ENCODE measurements at regions not wholly inside any gene's neighbourhood (a gene's known extent, or its start where the extent isn't known, plus 50 kb on each side); places are given as distances from the start of the nearest gene placed in this dataset.

DNA sequence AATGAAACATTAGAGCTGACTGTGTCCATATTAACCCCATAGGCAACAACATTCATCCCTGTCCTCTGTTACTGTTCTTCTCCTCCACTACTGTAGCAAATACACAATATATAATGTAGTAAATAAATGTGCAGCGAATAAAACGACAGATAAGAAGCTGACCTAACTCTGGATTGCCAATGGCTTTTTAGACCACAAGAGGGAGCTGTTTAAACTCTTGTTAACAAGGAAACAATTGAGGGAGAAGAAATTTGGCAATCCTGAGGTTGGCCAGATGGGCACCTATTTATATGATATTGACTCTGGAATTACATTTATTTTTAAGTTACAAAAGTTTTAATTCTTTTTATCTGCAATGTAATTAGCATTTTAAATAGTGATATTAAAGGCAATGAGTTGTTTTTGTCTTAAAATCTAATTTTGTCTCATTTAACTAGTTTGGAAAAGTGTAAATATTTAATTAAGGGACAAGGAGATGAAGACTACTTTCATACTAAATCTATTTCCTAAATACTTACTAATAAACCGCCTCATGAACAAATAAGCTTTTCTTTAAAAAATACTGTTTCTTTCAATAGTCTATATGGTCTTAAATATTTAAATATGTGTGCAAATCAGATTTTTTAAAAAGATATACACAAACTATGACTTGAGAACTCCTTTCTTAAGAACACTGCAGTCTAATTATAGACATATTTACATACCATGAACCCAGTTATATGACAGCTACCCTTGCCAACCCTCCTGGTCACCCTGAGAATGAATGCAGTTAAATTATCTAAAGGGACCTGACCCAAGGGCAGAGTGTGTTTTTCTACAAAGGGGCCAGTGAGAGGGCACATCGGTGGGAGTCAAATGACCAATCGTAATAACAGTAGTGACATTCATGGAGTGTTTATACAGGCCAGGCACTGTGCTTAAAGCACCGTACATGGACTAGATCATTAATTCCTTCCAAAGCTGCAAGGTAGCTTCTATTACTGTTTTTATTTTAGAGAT, 52.9 kb upstream of the HPF1 start:
- Histone ChIP-seq H3K27me3 (no peaks in the 10 kb centered on the region), H3K9me2 (replicated peaks; ENCODE audit: insufficient read depth) (no peaks in the 10 kb centered on the region), H3K36me3 (replicated peaks; ENCODE audit: insufficient read depth, low read depth) (no peaks in the 10 kb centered on the region), H3K4me2 (no peak overlapping the region), H3K27ac (no peak overlapping the region), H2AFZ (no peak overlapping the region), H3K4me3 (no peak overlapping the region), H4K20me1 (ENCODE audit: insufficient read depth, poor library complexity, severe bottlenecking) (no peaks in the 10 kb centered on the region), H3K79me2 (no peaks in the 10 kb centered on the region), H3K4me1 (ENCODE audit: insufficient read depth) (no peaks in the 10 kb centered on the region), H3K9me3 (ENCODE audit: low read depth) (no peaks in the 10 kb centered on the region)
- DNase-seq (ENCODE audit: low spot score): peak; percentile 88
- 50% methylated on average over 6 of the region's 6 CpGs for WGBS (ENCODE audit: low lambda C conversion rate, missing lambda C conversion rate)
- TF ChIP-seq, protein P1, sequence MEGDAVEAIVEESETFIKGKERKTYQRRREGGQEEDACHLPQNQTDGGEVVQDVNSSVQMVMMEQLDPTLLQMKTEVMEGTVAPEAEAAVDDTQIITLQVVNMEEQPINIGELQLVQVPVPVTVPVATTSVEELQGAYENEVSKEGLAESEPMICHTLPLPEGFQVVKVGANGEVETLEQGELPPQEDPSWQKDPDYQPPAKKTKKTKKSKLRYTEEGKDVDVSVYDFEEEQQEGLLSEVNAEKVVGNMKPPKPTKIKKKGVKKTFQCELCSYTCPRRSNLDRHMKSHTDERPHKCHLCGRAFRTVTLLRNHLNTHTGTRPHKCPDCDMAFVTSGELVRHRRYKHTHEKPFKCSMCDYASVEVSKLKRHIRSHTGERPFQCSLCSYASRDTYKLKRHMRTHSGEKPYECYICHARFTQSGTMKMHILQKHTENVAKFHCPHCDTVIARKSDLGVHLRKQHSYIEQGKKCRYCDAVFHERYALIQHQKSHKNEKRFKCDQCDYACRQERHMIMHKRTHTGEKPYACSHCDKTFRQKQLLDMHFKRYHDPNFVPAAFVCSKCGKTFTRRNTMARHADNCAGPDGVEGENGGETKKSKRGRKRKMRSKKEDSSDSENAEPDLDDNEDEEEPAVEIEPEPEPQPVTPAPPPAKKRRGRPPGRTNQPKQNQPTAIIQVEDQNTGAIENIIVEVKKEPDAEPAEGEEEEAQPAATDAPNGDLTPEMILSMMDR (IDR thresholded peaks at IDR 0.05; ENCODE audit: poor library complexity): peak; percentile 88
- TF ChIP-seq EZH2 (IDR thresholded peaks at IDR 0.05; ENCODE audit: borderline replicate concordance) (no peak), EZH2phosphoT487 (IDR thresholded peaks at IDR 0.05; ENCODE audit: low read depth, severe bottlenecking, unreplicated experiment) (no peak)

DNA sequence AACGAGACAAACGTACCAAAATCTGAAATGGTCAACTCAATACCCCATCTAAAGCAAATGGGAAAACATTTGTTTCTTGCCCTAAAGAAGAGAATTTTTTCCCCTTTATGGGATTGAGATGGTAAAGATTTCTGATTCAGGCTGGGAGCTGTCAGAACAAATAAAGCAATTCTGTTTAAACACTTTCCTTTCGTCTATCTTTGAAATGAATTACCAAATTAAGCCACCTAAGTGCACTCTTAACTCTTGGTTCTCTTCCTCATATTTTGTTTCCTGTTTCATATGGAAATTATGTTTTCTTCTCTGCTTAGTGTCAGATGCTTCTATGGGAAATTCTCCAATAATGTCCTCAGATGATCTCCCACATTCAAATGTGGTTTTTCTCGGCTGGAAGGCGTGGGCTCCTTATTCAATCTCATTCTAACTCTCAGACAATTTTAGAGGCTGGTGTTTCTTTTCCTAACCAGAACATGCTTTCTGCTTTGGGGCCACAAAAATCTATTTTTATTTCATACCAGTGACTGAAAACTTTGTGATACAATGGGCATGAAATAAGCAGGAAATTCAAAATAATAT, 50.3 kb upstream of the HPF1 start:
- H3K27ac ChIP-seq: no peak overlapping the region
- no peaks in the 10 kb centered on the region for H4K20me1 ChIP-seq (ENCODE audit: insufficient read depth, poor library complexity, severe bottlenecking)
- 66% methylated on average over 5 of the region's 5 CpGs for WGBS (ENCODE audit: low lambda C conversion rate, missing lambda C conversion rate)
- no peak overlapping the region for H3K4me3 ChIP-seq
- no peak overlapping the region for H3K4me2 ChIP-seq
- H3K4me1 ChIP-seq (ENCODE audit: insufficient read depth): no peaks in the 10 kb centered on the region
- H3K79me2 ChIP-seq: no peaks in the 10 kb centered on the region
- H3K27me3 ChIP-seq: no peaks in the 10 kb centered on the region
- no peaks in the 10 kb centered on the region for H3K9me2 ChIP-seq (replicated peaks; ENCODE audit: insufficient read depth)
- TF ChIP-seq EZH2phosphoT487 (IDR thresholded peaks at IDR 0.05; ENCODE audit: low read depth, severe bottlenecking, unreplicated experiment): no peak
- no peak overlapping the region for H2AFZ ChIP-seq
- H3K36me3 ChIP-seq (replicated peaks; ENCODE audit: insufficient read depth, low read depth): no peaks in the 10 kb centered on the region
- no peak for DNase-seq (ENCODE audit: low spot score)
- no peaks in the 10 kb centered on the region for H3K9me3 ChIP-seq (ENCODE audit: low read depth)
